Mesenchymal stem cell (in vitro differentiated cells and primary cell): ENCODE measurements at regions not wholly inside any gene's neighbourhood (a gene's known extent, or its start where the extent isn't known, plus 50 kb on each side); places are given as distances from the start of the nearest gene placed in this dataset.

Source experiments
- DNase-seq: peaks from one replicate; pipeline ENCODE4 v3.0.0-alpha.2; 2013
- H2AFZ ChIP-seq: one replicate; pipeline ENCODE4 v1.6.1; 2013; ENCODE audit warnings: low read depth, mild to moderate bottlenecking, control low read depth, inconsistent platforms, low read length, moderate library complexity
- H2AK5ac ChIP-seq: 2 replicates; pipeline ENCODE4 v1.6.1; 2013; ENCODE audit warnings: low read length, moderate library complexity, mild to moderate bottlenecking, inconsistent platforms; ENCODE audit not compliant: severe bottlenecking
- H2BK120ac ChIP-seq: one replicate; pipeline ENCODE4 v1.6.1; 2013; ENCODE audit warnings: low read depth, mild to moderate bottlenecking, inconsistent platforms, low read length, moderate library complexity
- H2BK12ac ChIP-seq, 2 experiments: one replicate each; pipeline ENCODE4 v1.6.1; 2013; ENCODE audit warnings: inconsistent platforms in 2 of 2, low read length in 2 of 2, mild to moderate bottlenecking in 2 of 2, moderate library complexity in 2 of 2, control low read depth in 1 of 2
- H2BK15ac ChIP-seq: one replicate; pipeline ENCODE4 v1.6.1; 2013; ENCODE audit warnings: mild to moderate bottlenecking, low read depth, inconsistent platforms; ENCODE audit not compliant: poor library complexity, severe bottlenecking
- H2BK5ac ChIP-seq: 2 replicates; pipeline ENCODE4 v1.6.1; 2013; ENCODE audit warnings: low read depth, mild to moderate bottlenecking, low read length, control low read depth, inconsistent platforms; ENCODE audit not compliant: poor library complexity, severe bottlenecking
- H3K14ac ChIP-seq, 2 experiments: one replicate each; pipeline ENCODE4 v1.6.1; 2013; ENCODE audit warnings: inconsistent platforms in 2 of 2, low read length in 2 of 2, control low read depth in 1 of 2, mild to moderate bottlenecking in 1 of 2, moderate library complexity in 1 of 2
- H3K18ac ChIP-seq, 2 experiments: one replicate each; pipeline ENCODE4 v1.6.1; 2013; ENCODE audit warnings: inconsistent platforms in 2 of 2, low read length in 2 of 2, control low read depth in 1 of 2, low read depth in 1 of 2, mild to moderate bottlenecking in 1 of 2
- H3K23ac ChIP-seq, 2 experiments: one replicate each; pipeline ENCODE4 v1.6.1; 2013; ENCODE audit warnings: inconsistent platforms in 2 of 2, low read length in 2 of 2, mild to moderate bottlenecking in 2 of 2, moderate library complexity in 2 of 2, control low read depth in 1 of 2
- H3K27ac ChIP-seq: 2 replicates; pipeline ENCODE4 v1.5.1; 2013; ENCODE audit warnings: mild to moderate bottlenecking, moderate library complexity, low read length, control low read depth, inconsistent platforms; ENCODE audit not compliant: poor library complexity, severe bottlenecking
- H3K27me3 ChIP-seq, 2 experiments: 2 replicates each; pipeline versions ENCODE4 v1.6.1 to v1.7.0; 2013; ENCODE audit warnings: low read length in 2 of 2, mild to moderate bottlenecking in 2 of 2, moderate library complexity in 2 of 2, control low read depth in 1 of 2, inconsistent platforms in 1 of 2; ENCODE audit not compliant: control insufficient read depth in 1 of 2, insufficient read depth in 1 of 2
- H3K36me3 ChIP-seq, 2 experiments: 2 replicates each; pipeline versions ENCODE4 v1.6.1 to v1.7.0; 2013; ENCODE audit warnings: low read length in 2 of 2, control low read depth in 1 of 2, inconsistent platforms in 1 of 2, low read depth in 1 of 2, mild to moderate bottlenecking in 1 of 2; ENCODE audit not compliant: insufficient read depth in 2 of 2, control insufficient read depth in 1 of 2
- H3K4ac ChIP-seq, 2 experiments: one replicate each; pipeline ENCODE4 v1.6.1; 2013; ENCODE audit warnings: inconsistent platforms in 2 of 2, low read length in 2 of 2, mild to moderate bottlenecking in 2 of 2, moderate library complexity in 2 of 2, control low read depth in 1 of 2, low read depth in 1 of 2
- H3K4me1 ChIP-seq: 2 replicates; pipeline ENCODE4 v1.6.1; 2013; ENCODE audit warnings: low read depth, low read length, control low read depth; ENCODE audit not compliant: control insufficient read depth, insufficient read depth
- H3K4me2 ChIP-seq: 2 replicates; pipeline ENCODE4 v1.6.1; 2013; ENCODE audit warnings: low read length, mild to moderate bottlenecking, inconsistent platforms; ENCODE audit not compliant: poor library complexity, severe bottlenecking
- H3K4me3 ChIP-seq, 2 experiments: 2 replicates each; pipeline versions ENCODE4 v1.5.1 to v1.7.0; 2013; ENCODE audit warnings: low read length in 2 of 2, mild to moderate bottlenecking in 2 of 2, control low read depth in 1 of 2, low read depth in 1 of 2; ENCODE audit not compliant: insufficient read depth in 1 of 2
- H3K79me1 ChIP-seq: replicated peaks from 2 replicates; pipeline ENCODE4 v1.6.1; 2013; ENCODE audit warnings: mild to moderate bottlenecking, control low read depth, low read length, inconsistent platforms; ENCODE audit not compliant: poor library complexity, severe bottlenecking
- H3K9ac ChIP-seq: 2 replicates; pipeline ENCODE4 v1.7.0; 2013; ENCODE audit warnings: mild to moderate bottlenecking, low read length, moderate library complexity
- H3K9me3 ChIP-seq: 2 replicates; pipeline ENCODE4 v1.7.0; 2013; ENCODE audit warnings: mild to moderate bottlenecking, low read length; ENCODE audit not compliant: control insufficient read depth
- H4K8ac ChIP-seq: one replicate; pipeline ENCODE4 v1.6.1; 2013; ENCODE audit warnings: inconsistent platforms, mild to moderate bottlenecking, low read length, moderate library complexity
- H4K91ac ChIP-seq: one replicate; pipeline ENCODE4 v1.6.1; 2013; ENCODE audit warnings: mild to moderate bottlenecking, low read length, inconsistent platforms
- WGBS: methylation state at CpG from one replicate; pipeline ENCODE4 v1.1.7; 2013; ENCODE audit warnings: mixed read lengths; 5-methylcytosine and 5-hydroxymethylcytosine counted together

DNA sequence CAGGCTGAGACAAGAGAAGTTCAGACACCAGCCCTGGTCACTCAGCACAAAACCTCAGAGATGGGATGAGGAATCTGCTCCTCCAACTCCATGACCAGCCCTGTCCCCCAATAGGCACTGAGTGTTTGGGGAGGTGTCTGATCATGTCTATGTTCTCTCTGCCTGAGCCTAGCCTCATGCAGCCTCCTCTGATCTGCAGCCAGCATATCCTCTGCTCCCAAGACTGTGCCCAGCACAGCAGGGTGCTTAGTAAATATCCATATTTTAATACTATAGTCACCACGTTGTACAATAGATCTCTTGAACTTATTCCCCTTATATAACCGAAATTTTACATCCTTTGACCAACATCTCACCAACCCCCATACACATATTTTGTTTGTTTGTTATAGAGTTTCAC lies 202.9 kb downstream of the MATN1 start:
- Histone ChIP-seq H2AFZ (no peak overlapping the region), H3K4me1 (peaks cover 6% of the 10 kb centered on the region), H4K91ac (no peak overlapping the region), H2BK120ac (no peak overlapping the region), H3K9ac (no peak overlapping the region), H4K8ac (no peak overlapping the region), H2AK5ac (no peak overlapping the region), H3K14ac (no peak overlapping the region), H3K9me3 (no peaks in the 10 kb centered on the region), H3K4ac (no peak overlapping the region), H2BK12ac (no peak overlapping the region), H3K23ac (no peak overlapping the region), H3K18ac (no peak overlapping the region), H2BK5ac (no peak overlapping the region), H3K36me3 (no peaks in the 10 kb centered on the region), H3K79me1 (no peaks in the 10 kb centered on the region), H3K27me3 (peaks cover 3 to 8% of the 10 kb centered on the region in 2 experiments), H3K4me2 (no peak overlapping the region), H2BK15ac (no peak overlapping the region), H3K27ac (no peak overlapping the region), H3K4me3 (no peak overlapping the region)
- WGBS: no CpG with 5 or more reads among the region's 2 CpGs
- no peak for DNase-seq

DNA sequence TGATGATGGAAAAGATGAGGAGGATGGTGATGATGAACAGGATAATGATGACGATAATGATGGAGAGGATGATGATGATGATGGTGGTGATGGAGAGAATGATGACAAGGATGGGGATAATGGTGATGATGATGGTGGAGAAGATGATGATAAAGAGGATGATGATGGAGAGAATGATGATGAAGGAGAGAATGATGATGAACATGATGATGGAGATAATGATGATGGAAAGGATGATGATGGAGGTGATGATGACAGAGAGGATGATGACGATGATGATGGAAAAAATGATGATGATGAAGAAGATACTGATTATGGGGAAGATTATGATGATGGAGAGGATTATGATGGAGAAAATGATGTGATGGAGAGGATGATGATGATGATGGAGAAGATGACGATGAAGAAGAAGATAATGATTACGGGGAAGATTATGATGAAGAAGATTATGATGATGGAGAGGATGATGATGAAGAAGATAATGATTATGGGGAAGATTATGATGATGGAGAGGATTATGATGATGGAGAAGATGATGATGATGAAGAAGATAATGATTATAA lies 204.1 kb downstream of the MATN1 start:
- no peak for DNase-seq
- Histone ChIP-seq H2AK5ac (no peak overlapping the region), H3K79me1 (no peaks in the 10 kb centered on the region), H3K4me3 (no peak overlapping the region), H3K36me3 (no peaks in the 10 kb centered on the region), H3K14ac (no peak overlapping the region), H4K91ac (no peak overlapping the region), H3K9me3 (no peaks in the 10 kb centered on the region), H3K4me2 (no peak overlapping the region), H4K8ac (no peak overlapping the region), H3K18ac (no peak overlapping the region), H2BK15ac (no peak overlapping the region), H3K27me3 (peaks cover 8% of the 10 kb centered on the region in 2 experiments), H3K9ac (no peak overlapping the region), H2BK12ac (no peak overlapping the region), H2BK5ac (no peak overlapping the region), H3K27ac (no peak overlapping the region), H3K4me1 (peaks cover 6% of the 10 kb centered on the region), H2BK120ac (no peak overlapping the region), H2AFZ (no peak overlapping the region), H3K23ac (no peak overlapping the region), H3K4ac (no peak overlapping the region)
- 44% methylated on average over 4 of the region's 4 CpGs for WGBS

DNA sequence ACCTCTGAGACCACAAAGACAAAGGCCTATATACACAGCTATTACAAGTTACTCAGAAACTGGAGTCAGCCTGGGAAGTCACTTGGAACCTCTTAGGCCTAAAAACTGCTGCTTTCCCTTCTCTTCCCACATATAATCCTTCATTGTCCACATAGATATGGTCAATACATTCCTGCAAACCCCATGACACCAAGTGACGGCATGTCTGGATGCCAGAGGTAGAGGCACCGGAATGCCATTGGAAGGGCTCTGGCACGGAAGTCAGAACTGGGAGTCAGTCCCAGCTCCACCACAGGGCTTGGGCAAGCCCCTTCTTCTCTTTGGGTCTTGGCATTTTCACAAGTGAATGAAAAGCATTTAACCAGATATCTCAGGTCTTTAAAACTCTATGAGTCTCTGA lies 204.7 kb downstream of the MATN1 start:
- H3K23ac ChIP-seq: no peak overlapping the region
- no peak overlapping the region for H2AFZ ChIP-seq
- no peak overlapping the region for H2BK15ac ChIP-seq
- no peak overlapping the region for H3K14ac ChIP-seq
- H2AK5ac ChIP-seq: no peak overlapping the region
- no peaks in the 10 kb centered on the region for H3K36me3 ChIP-seq
- H3K79me1 ChIP-seq: no peaks in the 10 kb centered on the region
- DNase-seq: no peak
- peaks cover 8 to 11% of the 10 kb centered on the region in 2 experiments for H3K27me3 ChIP-seq
- H3K4me2 ChIP-seq: no peak overlapping the region
- no peak overlapping the region for H4K91ac ChIP-seq
- H3K9me3 ChIP-seq: no peaks in the 10 kb centered on the region
- no peak overlapping the region for H3K4me3 ChIP-seq
- H3K18ac ChIP-seq: no peak overlapping the region
- 64% methylated on average over 3 of the region's 3 CpGs for WGBS
- H2BK5ac ChIP-seq: no peak overlapping the region
- H3K4me1 ChIP-seq: peaks cover 6% of the 10 kb centered on the region
- no peak overlapping the region for H4K8ac ChIP-seq
- H3K27ac ChIP-seq: no peak overlapping the region
- no peak overlapping the region for H2BK12ac ChIP-seq
- H2BK120ac ChIP-seq: no peak overlapping the region
- no peak overlapping the region for H3K9ac ChIP-seq
- H3K4ac ChIP-seq: no peak overlapping the region

DNA sequence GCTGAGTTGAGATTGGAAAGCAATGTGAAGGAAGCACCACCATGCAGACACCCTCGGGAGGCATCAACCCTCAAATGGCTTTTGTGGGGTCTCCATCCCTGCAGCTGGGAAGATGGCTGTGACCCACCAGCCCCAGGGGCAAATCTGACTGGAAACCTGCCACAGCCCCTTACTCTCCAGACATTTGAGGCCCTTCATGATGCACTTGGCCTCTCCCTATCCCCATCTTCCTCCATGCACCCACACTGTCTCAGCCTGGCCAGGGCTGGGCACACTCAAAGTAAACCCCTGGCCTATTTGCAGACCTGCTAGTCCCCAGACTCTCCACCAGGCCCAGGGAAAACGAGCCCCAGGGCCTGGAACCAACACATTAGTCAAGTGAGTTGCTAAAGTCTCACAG lies 205.2 kb downstream of the MATN1 start:
- Histone ChIP-seq H3K79me1 (no peaks in the 10 kb centered on the region), H3K14ac (no peak overlapping the region), H3K36me3 (no peaks in the 10 kb centered on the region), H3K4me2 (no peak overlapping the region), H2BK5ac (no peak overlapping the region), H2BK120ac (no peak overlapping the region), H3K27me3 (peaks cover 8 to 11% of the 10 kb centered on the region in 2 experiments), H3K27ac (no peak overlapping the region), H3K4me3 (no peak overlapping the region), H2AK5ac (no peak overlapping the region), H3K4ac (no peak overlapping the region), H4K91ac (no peak overlapping the region), H3K18ac (no peak overlapping the region), H4K8ac (no peak overlapping the region), H3K23ac (no peak overlapping the region), H3K9me3 (no peaks in the 10 kb centered on the region), H2BK12ac (no peak overlapping the region), H3K4me1 (peaks cover 6% of the 10 kb centered on the region), H2BK15ac (no peak overlapping the region), H2AFZ (no peak overlapping the region), H3K9ac (no peak overlapping the region)
- 40% methylated on average over 2 of the region's 2 CpGs for WGBS
- DNase-seq: no peak
